ENCODE measurements at regions not wholly inside any gene's neighbourhood (a gene's known extent, or its start where the extent isn't known, plus 50 kb on each side); places are given as distances from the start of the nearest gene placed in this dataset.

- no peak for TF ChIP-seq CTCF (conservative IDR thresholded peaks at IDR 0.05; ENCODE audit: low read depth, low read length)
- TF ChIP-seq MXI1 (IDR thresholded peaks at IDR 0.05; ENCODE audit: borderline replicate concordance, low read depth, low read length): no peak
Observed at GRCh38 chr9:111231801-111232580, 98.0 kb downstream of the OR2K2 start.

Data from IMR-90 (cell line).